H9 (cell line): ENCODE measurements at regions not wholly inside any gene's neighbourhood (a gene's known extent, or its start where the extent isn't known, plus 50 kb on each side); places are given as distances from the start of the nearest gene placed in this dataset.

Source experiments
- DNase-seq: peaks from one replicate; pipeline ENCODE4 v3.0.0-alpha.2; 2017
- H2AFZ ChIP-seq: one replicate; pipeline ENCODE4 v1.6.1; 2013; ENCODE audit warnings: mild to moderate bottlenecking, low read length, control low read depth, moderate library complexity
- H2AK5ac ChIP-seq: 2 replicates; pipeline ENCODE4 v1.6.1; 2013; ENCODE audit warnings: low read length, control low read depth, mixed read lengths; ENCODE audit not compliant: insufficient read length
- H2BK120ac ChIP-seq: one replicate; pipeline ENCODE4 v1.6.1; 2013; ENCODE audit warnings: low read depth, mild to moderate bottlenecking, low read length, control low read depth, inconsistent platforms; ENCODE audit not compliant: poor library complexity, severe bottlenecking
- H2BK12ac ChIP-seq: 2 replicates; pipeline ENCODE4 v1.6.1; 2013; ENCODE audit warnings: low read length, control low read depth, mixed read lengths, low read depth; ENCODE audit not compliant: insufficient read length
- H2BK15ac ChIP-seq: 2 replicates; pipeline ENCODE4 v1.6.1; 2013; ENCODE audit warnings: low read depth, low read length, control low read depth
- H2BK20ac ChIP-seq: one replicate; pipeline ENCODE4 v1.6.1; 2013; ENCODE audit warnings: low read depth, mild to moderate bottlenecking, low read length, control low read depth, inconsistent platforms; ENCODE audit not compliant: poor library complexity, severe bottlenecking
- H2BK5ac ChIP-seq: 2 replicates; pipeline ENCODE4 v1.6.1; 2013; ENCODE audit warnings: low read length, control low read depth, mixed read lengths; ENCODE audit not compliant: insufficient read length
- H3K14ac ChIP-seq: 2 replicates; pipeline ENCODE4 v1.6.1; 2013; ENCODE audit warnings: low read length, control low read depth; ENCODE audit not compliant: insufficient read depth
- H3K18ac ChIP-seq: 2 replicates; pipeline ENCODE4 v1.6.1; 2013; ENCODE audit warnings: low read depth, mild to moderate bottlenecking, mixed read lengths, low read length, control low read depth; ENCODE audit not compliant: insufficient read length
- H3K23ac ChIP-seq: 2 replicates; pipeline ENCODE4 v1.6.1; 2013; ENCODE audit warnings: low read length, control low read depth, mixed read lengths, low read depth; ENCODE audit not compliant: insufficient read length
- H3K23me2 ChIP-seq: 2 replicates; pipeline ENCODE4 v1.6.1; 2013; ENCODE audit warnings: low read depth, mild to moderate bottlenecking, mixed read lengths, low read length, control low read depth; ENCODE audit not compliant: insufficient read length, poor library complexity, severe bottlenecking
- H3K27ac ChIP-seq: 2 replicates; pipeline ENCODE4 v1.5.1; 2013; ENCODE audit warnings: low read length, control low read depth, mixed read lengths, low read depth; ENCODE audit not compliant: insufficient read length
- H3K27me3 ChIP-seq: 2 replicates; pipeline ENCODE4 v1.6.1; 2013; ENCODE audit warnings: low read length, control low read depth, inconsistent platforms; ENCODE audit not compliant: insufficient read depth
- H3K4ac ChIP-seq: 2 replicates; pipeline ENCODE4 v1.6.1; 2013; ENCODE audit warnings: low read depth, mild to moderate bottlenecking, control low read depth, inconsistent platforms, low read length, moderate library complexity
- H3K4me1 ChIP-seq: 2 replicates; pipeline ENCODE4 v1.6.1; 2013; ENCODE audit warnings: low read length, control low read depth, inconsistent platforms; ENCODE audit not compliant: insufficient read depth
- H3K4me2 ChIP-seq: 2 replicates; pipeline ENCODE4 v1.6.1; 2013; ENCODE audit warnings: low read length, control low read depth, mixed read lengths; ENCODE audit not compliant: insufficient read length, insufficient read depth
- H3K56ac ChIP-seq: 2 replicates; pipeline ENCODE4 v1.6.1; 2013; ENCODE audit warnings: low read depth, mild to moderate bottlenecking, mixed read lengths, low read length, control low read depth; ENCODE audit not compliant: insufficient read length
- H3K79me1 ChIP-seq: 2 replicates; pipeline ENCODE4 v1.6.1; 2013; ENCODE audit warnings: low read depth, mild to moderate bottlenecking, moderate library complexity, low read length, control low read depth, inconsistent platforms; ENCODE audit not compliant: insufficient read depth, poor library complexity, severe bottlenecking
- H3K79me2 ChIP-seq: 2 replicates; pipeline ENCODE4 v1.6.1; 2013; ENCODE audit warnings: low read length, control low read depth, inconsistent platforms; ENCODE audit not compliant: insufficient read depth
- H3K9ac ChIP-seq: 2 replicates; pipeline ENCODE4 v1.6.1; 2013; ENCODE audit warnings: low read length, control low read depth, mixed read lengths; ENCODE audit not compliant: insufficient read length; ENCODE audit errors: extremely low read depth
- H3K9me3 ChIP-seq: one replicate; pipeline ENCODE4 v1.6.1; 2013; ENCODE audit warnings: low read depth, low read length, inconsistent platforms; ENCODE audit not compliant: control insufficient read depth
- H3T11ph ChIP-seq: one replicate; pipeline ENCODE4 v1.6.1; 2013; ENCODE audit warnings: mild to moderate bottlenecking, low read length, control low read depth, inconsistent platforms
- H4K20me1 ChIP-seq: one replicate; pipeline ENCODE4 v1.6.1; 2013; ENCODE audit not compliant: control insufficient read depth, insufficient read length, insufficient read depth
- H4K5ac ChIP-seq: 2 replicates; pipeline ENCODE4 v1.6.1; 2013; ENCODE audit warnings: low read depth, mild to moderate bottlenecking, mixed read lengths, low read length, control low read depth; ENCODE audit not compliant: insufficient read length
- H4K8ac ChIP-seq: replicated peaks from 2 replicates; pipeline ENCODE4 v1.6.1; 2013; ENCODE audit warnings: low read length, control low read depth, mixed read lengths, low read depth; ENCODE audit not compliant: insufficient read length
- H4K91ac ChIP-seq: 2 replicates; pipeline ENCODE4 v1.6.1; 2013; ENCODE audit warnings: low read depth, mild to moderate bottlenecking, moderate library complexity, mixed read lengths, low read length, control low read depth; ENCODE audit not compliant: insufficient read length
- H3K27ac Mint-ChIP-seq, 3 experiments: 2 replicates in 2 of 3; 3 replicates in 1 of 3; pipeline ENCODE4 v1.8.0; 2020 to 2021; ENCODE audit warnings: mixed read lengths in 3 of 3, mild to moderate bottlenecking in 1 of 3, moderate library complexity in 1 of 3
- H3K27me3 Mint-ChIP-seq: 2 replicates; pipeline ENCODE4 v1.8.0; 2021; ENCODE audit warnings: low read depth, mild to moderate bottlenecking, moderate library complexity, mixed read lengths
- H3K36me3 Mint-ChIP-seq, 3 experiments: 2 replicates in 2 of 3; 3 replicates in 1 of 3; pipeline ENCODE4 v1.8.0; 2020 to 2021; ENCODE audit warnings: low read depth in 3 of 3, mixed read lengths in 3 of 3; ENCODE audit not compliant: insufficient read depth in 1 of 3
- H3K4me1 Mint-ChIP-seq, 2 experiments: 2 replicates each; pipeline ENCODE4 v1.8.0; 2020; ENCODE audit warnings: mixed read lengths in 2 of 2
- H3K4me3 Mint-ChIP-seq, 2 experiments: 2 replicates in 1 of 2; 3 replicates in 1 of 2; pipeline ENCODE4 v1.8.0; 2020 to 2021; ENCODE audit warnings: mild to moderate bottlenecking in 2 of 2, mixed read lengths in 2 of 2, moderate library complexity in 1 of 2
- H3K9me3 Mint-ChIP-seq, 2 experiments: 2 replicates in 1 of 2; 3 replicates in 1 of 2; pipeline ENCODE4 v1.8.0; 2020; ENCODE audit warnings: mild to moderate bottlenecking in 2 of 2, mixed read lengths in 2 of 2, moderate library complexity in 1 of 2
- CTCF ChIP-seq: fragments of 200-600 bp; sonication (generic); conservative IDR thresholded peaks from 3 replicates; pipeline ENCODE4 v1.8.0; 2021; ENCODE audit warnings: antibody characterized with exemption, mild to moderate bottlenecking
- WGBS: extraction: QIAGEN DNeasy Blood & Tissue Kit; methylation state at CpG from one replicate; pipeline ENCODE4 v1.1.7; 2013; ENCODE audit warnings: missing lambda C conversion rate, low lambda C conversion rate, mixed read lengths; ENCODE audit not compliant: insufficient read length; ENCODE audit errors: extremely low coverage; 5-methylcytosine and 5-hydroxymethylcytosine counted together

- peaks cover 3 to 4% of the 10 kb centered on the region in 2 experiments; a peak in 3 of 4 replicates for H3K4me1 Mint-ChIP-seq
- H3K4me3 Mint-ChIP-seq = no peak overlapping the region
Observed at GRCh38 chr12:92340003-92340402, 194.4 kb upstream of the BTG1 start.

More at GRCh38 chr12:92340003-92340402, 194.4 kb upstream of the BTG1 start:
- Histone ChIP-seq H4K5ac (no peak overlapping the region), H4K8ac (no peak overlapping the region), H2BK120ac (no peak overlapping the region), H2BK15ac (no peak overlapping the region), H3K18ac (no peak overlapping the region), H3K9me3 (no peaks in the 10 kb centered on the region), H3K4ac (no peak overlapping the region), H3K79me2 (no peaks in the 10 kb centered on the region), H3K27ac (no peak overlapping the region), H3K23ac (no peak overlapping the region), H3K79me1 (no peaks in the 10 kb centered on the region), H2AFZ (no peak overlapping the region), H2BK12ac (no peak overlapping the region), H3K4me1 (no peaks in the 10 kb centered on the region), H2BK20ac (no peak overlapping the region), H3K56ac (no peak overlapping the region), H2AK5ac (no peak overlapping the region), H3T11ph (no peak overlapping the region), H2BK5ac (no peak overlapping the region), H3K27me3 (no peaks in the 10 kb centered on the region), H4K20me1 (no peaks in the 10 kb centered on the region), H4K91ac (no peak overlapping the region), H3K9ac (no peak overlapping the region), H3K23me2 (no peaks in the 10 kb centered on the region), H3K4me2 (no peak overlapping the region), H3K14ac (no peak overlapping the region)
- WGBS = no CpG with 5 or more reads among the region's 1 CpG
- Mint-ChIP-seq H3K27me3 (no peaks in the 10 kb centered on the region), H3K27ac (no peak overlapping the region), H3K9me3 (no peaks in the 10 kb centered on the region; a peak in 1 of 5 replicates), H3K36me3 (no peaks in the 10 kb centered on the region)
- no peak for TF ChIP-seq CTCF
- no peak for DNase-seq
